Fibroblast of lung (primary cell): ENCODE measurements at regions not wholly inside any gene's neighbourhood (a gene's known extent, or its start where the extent isn't known, plus 50 kb on each side); places are given as distances from the start of the nearest gene placed in this dataset.

Experiments
- DNase-seq, 2 donors: peaks; one replicate each; pipeline versions ENCODE4 v3.0.0 to v3.0.0-alpha.2; 2010; ENCODE audit warnings: low read depth in 2 of 2
- H2AFZ ChIP-seq: 2 replicates; pipeline ENCODE4 v1.5.1; 2012; ENCODE audit warnings: low read length, control low read depth, inconsistent platforms
- H3K27ac ChIP-seq: 2 replicates; pipeline ENCODE4 v1.5.1; 2011; ENCODE audit warnings: low read length, control low read depth; ENCODE audit not compliant: insufficient read depth
- H3K27me3 ChIP-seq: 2 replicates; pipeline ENCODE4 v1.5.1; 2011; ENCODE audit warnings: mild to moderate bottlenecking, low read length; ENCODE audit not compliant: control insufficient read depth, insufficient read depth
- H3K36me3 ChIP-seq: 2 replicates; pipeline ENCODE4 v1.5.1; 2011; ENCODE audit warnings: low read length; ENCODE audit not compliant: control insufficient read depth, insufficient read depth
- H3K4me1 ChIP-seq: 2 replicates; pipeline ENCODE4 v1.5.1; 2011; ENCODE audit warnings: low read length; ENCODE audit not compliant: control insufficient read depth, insufficient read depth; ENCODE audit errors: extremely low read depth
- H3K4me2 ChIP-seq: 2 replicates; pipeline ENCODE4 v1.5.1; 2011; ENCODE audit warnings: low read length, control low read depth; ENCODE audit not compliant: insufficient read depth; ENCODE audit errors: extremely low read depth
- H3K4me3 ChIP-seq, 4 experiments: fragments of 200-600 bp in 1 of 4; sonication (generic) in 1 of 4; replicated peaks in 1 of 4; 2 replicates each; pipeline ENCODE4 v1.5.1; 2011 to 2016; ENCODE audit warnings: low read length in 4 of 4, low read depth in 3 of 4, mild to moderate bottlenecking in 3 of 4, control low read depth in 2 of 4, inconsistent platforms in 1 of 4, mixed read lengths in 1 of 4; ENCODE audit not compliant: insufficient read depth in 1 of 4; ENCODE audit errors: control extremely low read depth in 1 of 4
- H3K79me2 ChIP-seq: 2 replicates; pipeline ENCODE4 v1.5.1; 2012; ENCODE audit warnings: mild to moderate bottlenecking, low read length, inconsistent platforms; ENCODE audit not compliant: control insufficient read depth, insufficient read depth
- H3K9ac ChIP-seq: 2 replicates; pipeline ENCODE4 v1.5.1; 2011; ENCODE audit warnings: mild to moderate bottlenecking, low read length, control low read depth; ENCODE audit not compliant: insufficient read depth
- H3K9me3 ChIP-seq: 2 replicates; pipeline ENCODE4 v1.5.1; 2012; ENCODE audit warnings: low read depth, low read length; ENCODE audit not compliant: control insufficient read depth, insufficient read depth
- H4K20me1 ChIP-seq: 2 replicates; pipeline ENCODE4 v1.5.1; 2011; ENCODE audit warnings: low read length; ENCODE audit not compliant: control insufficient read depth, insufficient read depth; ENCODE audit errors: extremely low read depth
- CTCF ChIP-seq, 2 donors: IDR thresholded peaks in 1 of 2; conservative IDR thresholded peaks in 1 of 2; 1 replicate in 1 of 2; 2 replicates in 1 of 2; pipeline ENCODE4 v1.5.1; 2011 to 2012; ENCODE audit warnings: low read length in 2 of 2, control low read depth in 1 of 2, inconsistent platforms in 1 of 2, low read depth in 1 of 2, mild to moderate bottlenecking in 1 of 2
- EZH2 ChIP-seq: IDR thresholded peaks from 2 replicates; pipeline ENCODE4 v1.5.1; 2012; ENCODE audit warnings: low read length, control low read depth, mild to moderate bottlenecking; ENCODE audit errors: missing control alignments

GRCh38 chr3:189108067-189108466 lies 63.7 kb upstream of the TPRG1 start:
- TF ChIP-seq EZH2, result no peak
- no peak for TF ChIP-seq CTCF (conservative IDR thresholded peaks at IDR 0.05 in 1 of 2, IDR thresholded peaks at IDR 0.05 in 1 of 2; ENCODE audit: low read depth in 1 of 2, low read length in 2 of 2)
- H3K4me3 ChIP-seq, result no peak overlapping the region

GRCh38 chr3:189108735-189109134 lies 63.0 kb upstream of the TPRG1 start:
- Histone ChIP-seq H3K9me3 (no peaks in the 10 kb centered on the region), H3K9ac (no peak overlapping the region), H3K27me3 (no peaks in the 10 kb centered on the region), H3K4me1 (no peaks in the 10 kb centered on the region), H2AFZ (no peak overlapping the region), H4K20me1 (no peaks in the 10 kb centered on the region), H3K79me2 (no peaks in the 10 kb centered on the region), H3K27ac (no peak overlapping the region), H3K4me2 (no peak overlapping the region), H3K4me3 (no peak overlapping the region), H3K36me3 (no peaks in the 10 kb centered on the region)
- no peak for DNase-seq
- TF ChIP-seq EZH2 (no peak), CTCF (conservative IDR thresholded peaks at IDR 0.05 in 1 of 2, IDR thresholded peaks at IDR 0.05 in 1 of 2; ENCODE audit: low read depth in 1 of 2, low read length in 2 of 2) (no peak)

More at GRCh38 chr3:189108067-189108466, 63.7 kb upstream of the TPRG1 start:
- DNase-seq, result peak in 1 of 2 donors; percentile 33
- H3K9me3 ChIP-seq, result no peaks in the 10 kb centered on the region
- H3K27me3 ChIP-seq, result no peaks in the 10 kb centered on the region
- no peaks in the 10 kb centered on the region for H3K79me2 ChIP-seq
- no peak overlapping the region for H2AFZ ChIP-seq
- H3K36me3 ChIP-seq, result no peaks in the 10 kb centered on the region
- H3K9ac ChIP-seq, result no peak overlapping the region
- no peaks in the 10 kb centered on the region for H3K4me1 ChIP-seq
- H3K27ac ChIP-seq, result no peak overlapping the region
- H3K4me2 ChIP-seq, result no peak overlapping the region
- H4K20me1 ChIP-seq, result no peaks in the 10 kb centered on the region

GRCh38 chr3:189109145-189109544 lies 62.6 kb upstream of the TPRG1 start:
- no peak overlapping the region for H3K4me2 ChIP-seq
- no peak for TF ChIP-seq CTCF (conservative IDR thresholded peaks at IDR 0.05 in 1 of 2, IDR thresholded peaks at IDR 0.05 in 1 of 2; ENCODE audit: low read depth in 1 of 2, low read length in 2 of 2)
- no peak for TF ChIP-seq EZH2

More at GRCh38 chr3:189109145-189109544, 62.6 kb upstream of the TPRG1 start:
- no peak overlapping the region for H3K27ac ChIP-seq
- H3K4me1 ChIP-seq, result no peaks in the 10 kb centered on the region
- no peak overlapping the region for H3K9ac ChIP-seq
- no peaks in the 10 kb centered on the region for H3K9me3 ChIP-seq
- H3K79me2 ChIP-seq, result no peaks in the 10 kb centered on the region
- no peak overlapping the region for H3K4me3 ChIP-seq
- DNase-seq, result no peak
- H3K27me3 ChIP-seq, result no peaks in the 10 kb centered on the region
- no peak overlapping the region for H2AFZ ChIP-seq
- H3K36me3 ChIP-seq, result no peaks in the 10 kb centered on the region
- no peaks in the 10 kb centered on the region for H4K20me1 ChIP-seq
